Suprapubic skin (tissue), 4 donors: ENCODE measurements at regions not wholly inside any gene's neighbourhood (a gene's known extent, or its start where the extent isn't known, plus 50 kb on each side); places are given as distances from the start of the nearest gene placed in this dataset.

ENCODE experiments used
- EP300 ChIP-seq: sonication (generic); formaldehyde crosslinking; IDR thresholded peaks from one replicate; pipeline ENCODE4 v1.6.1; 2017; ENCODE audit warnings: antibody characterized with exemption
- POLR2A ChIP-seq, 2 donors: fragments of 450-650 bp; IDR thresholded peaks; one replicate each; pipeline ENCODE4 v1.6.1; 2017; ENCODE audit warnings: antibody characterized with exemption in 2 of 2, mild to moderate bottlenecking in 2 of 2, moderate library complexity in 2 of 2
- POLR2AphosphoS5 ChIP-seq, 3 donors: sonication (generic); formaldehyde crosslinking; IDR thresholded peaks; one replicate each; pipeline ENCODE4 v1.6.1; 2017; ENCODE audit warnings: antibody characterized with exemption in 3 of 3
- TF ChIP-seq, protein P1 (sequence below), 2 donors: fragments of 200-600 bp in 1 of 2; fragments of 450-650 bp in 1 of 2; sonication (generic) in 1 of 2; IDR thresholded peaks; one replicate each; pipeline ENCODE4 v1.5.1; 2016 to 2019; ENCODE audit warnings: antibody characterized with exemption in 2 of 2, mild to moderate bottlenecking in 1 of 2, moderate library complexity in 1 of 2

- TF ChIP-seq, protein P1, sequence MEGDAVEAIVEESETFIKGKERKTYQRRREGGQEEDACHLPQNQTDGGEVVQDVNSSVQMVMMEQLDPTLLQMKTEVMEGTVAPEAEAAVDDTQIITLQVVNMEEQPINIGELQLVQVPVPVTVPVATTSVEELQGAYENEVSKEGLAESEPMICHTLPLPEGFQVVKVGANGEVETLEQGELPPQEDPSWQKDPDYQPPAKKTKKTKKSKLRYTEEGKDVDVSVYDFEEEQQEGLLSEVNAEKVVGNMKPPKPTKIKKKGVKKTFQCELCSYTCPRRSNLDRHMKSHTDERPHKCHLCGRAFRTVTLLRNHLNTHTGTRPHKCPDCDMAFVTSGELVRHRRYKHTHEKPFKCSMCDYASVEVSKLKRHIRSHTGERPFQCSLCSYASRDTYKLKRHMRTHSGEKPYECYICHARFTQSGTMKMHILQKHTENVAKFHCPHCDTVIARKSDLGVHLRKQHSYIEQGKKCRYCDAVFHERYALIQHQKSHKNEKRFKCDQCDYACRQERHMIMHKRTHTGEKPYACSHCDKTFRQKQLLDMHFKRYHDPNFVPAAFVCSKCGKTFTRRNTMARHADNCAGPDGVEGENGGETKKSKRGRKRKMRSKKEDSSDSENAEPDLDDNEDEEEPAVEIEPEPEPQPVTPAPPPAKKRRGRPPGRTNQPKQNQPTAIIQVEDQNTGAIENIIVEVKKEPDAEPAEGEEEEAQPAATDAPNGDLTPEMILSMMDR (IDR thresholded peaks at IDR 0.05) = no peak
- TF ChIP-seq EP300 (no peak), POLR2A (IDR thresholded peaks at IDR 0.05) (no peak), POLR2AphosphoS5 (IDR thresholded peaks at IDR 0.05) (no peak)
These were observed 167.7 kb downstream of the ZFP36L2 start for GRCh38 chr2:43058726-43059110.
